GM21390 (cell line): ENCODE measurements at regions not wholly inside any gene's neighbourhood (a gene's known extent, or its start where the extent isn't known, plus 50 kb on each side); places are given as distances from the start of the nearest gene placed in this dataset.
"Not testable (repeated sequence)": the region's sequence is repeated elsewhere in the genome, so short reads cannot be mapped to it uniquely, and the experiment has no call there.

Experiments used
- ATAC-seq: cut with Tn5 transposase; IDR thresholded peaks from one replicate; pipeline ENCODE4 v1.9.1; 2021; ENCODE audit not compliant: unreplicated experiment

DNA sequence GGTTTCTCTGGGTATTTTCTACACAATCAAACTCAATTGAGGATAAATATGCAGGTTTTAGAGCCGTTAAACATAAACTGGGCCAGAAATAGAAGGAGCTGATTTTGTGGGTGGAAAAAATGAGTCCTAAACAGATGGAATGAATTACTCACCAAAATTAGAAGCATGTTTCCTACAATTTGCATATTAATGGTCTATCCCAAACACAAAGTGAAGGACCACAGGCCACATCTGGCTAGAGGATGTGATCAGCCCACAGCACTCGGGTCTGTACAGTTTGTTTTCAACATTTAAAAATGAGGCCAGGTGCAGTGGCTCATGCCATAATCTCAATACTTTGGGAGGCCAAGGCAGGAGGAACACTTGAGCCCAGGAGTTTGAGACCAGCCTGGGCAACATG lies 296.3 kb downstream of the PREX1 start:
- ATAC-seq = no peak

DNA sequence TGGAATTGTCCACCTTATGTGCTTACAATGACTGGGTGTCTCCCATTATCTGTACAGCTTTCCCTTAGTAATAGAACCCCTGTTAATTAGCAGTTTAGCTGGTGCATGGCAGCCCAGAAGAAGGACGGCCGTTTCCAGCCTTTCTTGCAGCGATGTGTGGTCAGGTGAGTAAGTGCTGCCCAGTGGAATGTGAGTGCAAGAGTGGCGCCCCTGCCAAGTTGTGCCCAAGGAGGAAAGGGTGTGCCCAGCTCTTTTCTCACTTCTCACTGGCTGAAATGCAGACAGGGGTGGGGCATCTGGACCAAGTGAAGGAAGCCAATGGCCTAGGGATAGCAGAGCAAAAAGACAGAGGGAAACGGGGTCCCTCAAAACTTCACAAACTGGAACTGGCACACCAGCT lies 296.8 kb downstream of the PREX1 start:
- ATAC-seq = no peak

DNA sequence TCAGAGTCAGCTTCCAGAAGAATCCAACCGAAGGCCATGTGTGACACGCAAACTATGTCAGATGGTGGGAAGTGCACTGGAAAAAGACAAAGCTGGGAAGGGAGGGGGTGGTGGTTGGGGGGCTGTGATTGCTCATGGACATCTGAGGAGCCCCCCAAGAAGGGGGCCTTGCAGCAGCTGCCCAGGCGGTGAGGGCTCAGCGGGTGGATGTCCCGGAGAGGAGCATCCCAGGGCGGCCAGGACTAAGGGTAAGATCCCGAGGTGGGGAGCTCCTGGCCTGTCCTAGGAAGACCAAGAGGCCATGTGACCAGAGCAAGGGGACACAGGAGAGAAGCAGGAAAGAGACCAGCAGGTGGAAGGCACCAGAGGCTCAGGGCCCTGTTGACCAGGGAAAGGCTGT lies 299.5 kb downstream of the PREX1 start:
- ATAC-seq = no peak

DNA sequence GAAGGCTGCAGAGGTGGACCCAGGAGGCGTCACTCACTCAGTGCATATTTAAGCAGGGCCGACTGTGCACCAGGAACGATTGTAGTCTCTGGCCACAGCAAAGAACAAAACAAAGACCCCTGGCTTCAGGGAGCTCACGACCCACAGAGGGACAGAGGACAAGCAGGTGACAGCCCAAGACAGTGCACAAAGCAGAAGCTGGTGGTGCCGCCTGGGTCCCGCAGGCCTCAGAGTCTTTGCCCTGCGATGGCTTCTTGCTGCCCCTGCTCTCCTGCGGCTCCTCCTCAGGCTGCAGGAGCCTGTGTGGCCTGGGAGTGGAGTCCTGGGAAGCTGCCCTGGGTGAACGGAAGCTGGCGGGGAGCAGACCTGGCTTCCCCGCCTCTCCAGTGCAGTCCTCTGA lies 300.0 kb downstream of the PREX1 start:
- no peak for ATAC-seq

DNA sequence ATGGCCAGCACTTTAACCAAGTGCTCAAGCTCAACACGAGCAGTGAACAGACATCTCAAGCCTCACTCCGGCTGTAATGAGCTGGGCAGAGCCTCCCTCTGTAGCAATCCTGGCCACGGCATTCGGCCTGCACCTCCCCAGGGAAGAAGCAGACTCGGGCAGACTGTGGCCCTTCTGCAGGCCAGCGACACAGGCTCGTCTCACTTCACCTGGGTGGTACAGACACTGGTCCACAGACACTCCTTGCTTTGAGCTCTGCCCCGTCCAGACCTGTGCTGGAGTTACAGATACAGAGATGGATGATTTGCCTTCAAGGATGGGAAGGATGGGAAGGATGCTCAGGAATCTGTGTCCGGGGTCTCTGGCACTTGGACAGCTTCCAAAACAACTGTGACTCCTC lies 300.9 kb downstream of the PREX1 start:
- ATAC-seq = no peak

DNA sequence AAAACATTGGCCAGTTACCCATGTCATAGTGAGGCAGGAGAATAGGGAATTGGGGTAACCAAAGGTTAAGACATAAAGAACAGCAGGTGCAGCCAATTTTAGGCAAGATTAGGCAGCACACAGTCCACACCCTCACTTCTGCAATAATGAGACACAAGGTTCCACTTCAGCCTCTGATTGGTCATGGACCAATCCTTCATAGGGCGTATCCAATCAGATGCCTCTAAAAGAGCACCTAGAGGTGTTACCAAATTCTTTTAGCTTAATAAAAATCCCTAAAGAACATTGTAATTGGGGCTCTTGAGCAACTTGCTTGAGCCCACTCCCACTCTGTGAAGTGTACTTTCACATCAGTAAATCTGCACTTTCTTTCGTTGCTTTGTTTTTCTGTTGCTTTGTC lies 302.4 kb downstream of the PREX1 start:
- ATAC-seq = no peak

DNA sequence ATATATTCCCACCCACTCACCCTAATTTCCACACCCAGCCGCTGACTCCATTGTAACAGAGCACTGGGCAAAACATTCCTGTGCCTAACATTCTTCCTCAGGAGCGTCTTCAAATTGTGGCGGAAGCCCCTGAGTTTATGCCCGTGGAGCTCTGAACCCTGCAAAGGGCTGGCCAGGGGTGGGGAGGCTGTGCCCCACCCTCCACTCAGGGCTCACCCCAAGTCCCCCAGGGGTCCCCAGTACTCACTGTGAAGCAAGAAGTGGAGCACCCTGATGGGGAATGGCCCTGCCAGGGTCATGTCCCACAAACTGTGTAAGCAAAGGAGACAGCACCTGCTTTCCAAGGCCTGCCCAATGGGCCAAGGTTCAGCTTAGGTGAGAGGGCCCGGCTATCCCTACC lies 303.2 kb downstream of the PREX1 start:
- no peak for ATAC-seq

DNA sequence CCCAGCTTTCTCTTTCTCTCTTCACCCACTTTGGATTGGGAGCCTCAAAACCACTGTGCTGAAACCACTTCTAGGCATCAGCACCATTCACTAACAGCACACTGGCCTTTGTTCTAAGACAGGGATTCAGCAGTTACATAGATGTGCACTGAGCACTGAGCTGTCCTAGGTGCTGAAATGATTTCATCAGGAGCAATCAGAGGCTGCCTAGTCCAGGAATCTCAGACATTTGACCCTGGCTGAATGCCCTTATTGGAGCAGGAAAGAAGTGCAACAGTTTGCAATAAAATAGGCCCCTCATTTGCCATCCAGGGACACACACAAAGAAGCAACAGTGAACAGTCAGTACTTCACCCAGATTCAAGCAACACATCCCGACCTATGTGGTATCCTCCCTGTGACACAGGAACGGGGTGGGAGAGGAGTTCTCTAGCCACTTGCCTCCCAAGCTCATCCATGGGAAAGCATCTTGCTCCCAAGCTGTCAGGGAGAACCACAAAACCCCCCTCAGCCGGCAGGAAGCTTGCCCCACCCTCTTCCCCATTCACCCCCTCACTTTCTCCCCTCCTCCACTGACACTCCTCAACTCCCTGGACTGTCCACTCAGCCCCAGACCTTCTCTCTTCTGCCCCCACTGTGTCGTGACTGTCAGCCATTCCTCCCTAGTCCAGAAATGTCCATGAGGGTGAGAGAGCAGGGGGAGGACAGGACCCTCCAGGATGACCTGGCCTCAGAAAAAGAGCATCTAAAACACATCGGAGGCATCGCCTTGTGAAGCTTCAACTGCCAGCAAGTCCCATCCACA lies 304.4 kb downstream of the PREX1 start:
- no peak for ATAC-seq

DNA sequence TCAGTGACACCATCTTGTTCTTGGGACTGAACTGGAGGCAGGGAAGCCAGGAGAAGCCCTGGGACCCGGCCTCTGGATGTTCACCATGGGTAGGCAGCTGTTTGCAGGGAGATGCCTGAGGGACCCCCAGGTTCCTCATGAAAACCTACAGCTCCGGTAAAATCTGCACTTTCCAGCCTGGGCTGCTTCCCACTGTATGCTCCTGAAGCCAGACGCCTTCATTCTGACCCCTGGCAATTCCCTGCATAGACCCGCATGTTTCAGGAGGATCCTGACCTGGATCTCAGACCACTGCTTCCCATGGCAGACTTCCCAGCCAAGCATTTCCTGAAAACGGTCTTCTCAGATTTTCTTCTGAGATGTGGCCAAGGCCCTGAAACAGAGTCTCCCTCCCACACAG lies 306.7 kb downstream of the PREX1 start:
- no peak for ATAC-seq

DNA sequence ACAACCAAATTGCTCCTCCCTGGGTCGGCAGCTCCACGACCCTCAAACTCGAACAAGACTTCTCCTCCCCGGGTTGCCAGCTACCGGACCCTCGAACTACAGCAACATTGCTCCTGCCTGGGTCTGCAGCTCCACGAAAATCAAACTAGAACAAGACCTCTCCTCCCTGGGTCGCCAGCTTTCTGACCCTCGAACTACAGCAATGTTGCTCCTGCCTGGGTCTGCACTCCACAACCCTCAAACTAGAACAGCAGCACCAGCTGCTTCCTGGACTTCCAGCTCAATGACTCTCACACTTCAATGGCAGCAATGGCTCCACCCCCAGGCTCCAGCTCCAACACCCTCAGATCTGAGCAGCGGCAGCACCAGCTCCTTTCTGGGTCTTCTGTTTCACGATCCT lies 311.6 kb downstream of the PREX1 start:
- not testable (repeated sequence) for ATAC-seq

DNA sequence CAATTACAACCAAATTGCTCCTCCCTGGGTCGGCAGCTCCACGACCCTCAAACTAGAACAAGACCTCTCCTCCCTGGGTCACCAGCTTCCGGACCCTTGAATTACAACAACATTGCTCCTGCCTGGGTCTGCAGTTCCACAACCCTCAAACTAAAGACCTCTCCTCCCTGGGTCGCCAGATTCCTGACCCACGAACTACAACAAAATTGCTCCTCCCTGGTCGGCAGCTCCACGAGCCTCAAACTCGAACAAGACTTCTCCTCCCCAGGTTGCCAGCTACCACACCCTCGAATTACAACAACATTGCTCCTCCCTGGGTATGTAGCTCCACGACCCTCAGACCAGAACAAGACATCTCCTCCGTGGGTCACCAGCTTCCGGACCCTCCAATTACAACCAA lies 313.2 kb downstream of the PREX1 start:
- not testable (repeated sequence) for ATAC-seq

DNA sequence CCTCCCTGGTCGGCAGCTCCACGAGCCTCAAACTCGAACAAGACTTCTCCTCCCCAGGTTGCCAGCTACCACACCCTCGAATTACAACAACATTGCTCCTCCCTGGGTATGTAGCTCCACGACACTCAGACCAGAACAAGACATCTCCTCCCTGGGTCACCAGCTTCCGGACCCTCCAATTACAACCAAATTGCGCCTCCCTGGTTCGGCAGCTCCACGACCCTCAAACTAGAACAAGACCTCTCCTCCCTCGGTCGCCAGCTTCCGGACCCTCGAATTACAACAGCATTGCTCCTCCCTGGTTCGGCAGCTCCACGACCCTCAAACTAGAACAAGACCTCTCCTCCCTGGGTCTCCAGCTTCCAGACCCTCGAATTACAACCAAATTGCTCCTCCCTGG lies 315.3 kb downstream of the PREX1 start:
- not testable (repeated sequence) for ATAC-seq

DNA sequence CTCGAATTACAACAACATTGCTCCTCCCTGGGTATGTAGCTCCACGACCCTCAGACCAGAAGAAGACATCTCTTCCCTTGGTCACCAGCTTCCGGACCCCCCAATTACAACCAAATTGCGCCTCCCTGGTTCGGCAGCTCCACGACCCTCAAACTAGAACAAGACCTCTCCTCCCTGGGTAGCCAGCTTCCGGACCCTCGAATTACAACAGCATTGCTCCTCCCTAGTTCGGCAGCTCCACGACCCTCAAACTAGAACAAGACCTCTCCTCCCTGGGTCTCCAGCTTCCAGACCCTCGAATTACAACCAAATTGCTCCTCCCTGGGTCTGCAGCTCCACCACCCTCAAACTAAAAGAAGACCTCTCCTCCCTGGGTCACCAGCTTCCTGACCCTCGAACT lies 322.7 kb downstream of the PREX1 start:
- ATAC-seq = not testable (repeated sequence)

DNA sequence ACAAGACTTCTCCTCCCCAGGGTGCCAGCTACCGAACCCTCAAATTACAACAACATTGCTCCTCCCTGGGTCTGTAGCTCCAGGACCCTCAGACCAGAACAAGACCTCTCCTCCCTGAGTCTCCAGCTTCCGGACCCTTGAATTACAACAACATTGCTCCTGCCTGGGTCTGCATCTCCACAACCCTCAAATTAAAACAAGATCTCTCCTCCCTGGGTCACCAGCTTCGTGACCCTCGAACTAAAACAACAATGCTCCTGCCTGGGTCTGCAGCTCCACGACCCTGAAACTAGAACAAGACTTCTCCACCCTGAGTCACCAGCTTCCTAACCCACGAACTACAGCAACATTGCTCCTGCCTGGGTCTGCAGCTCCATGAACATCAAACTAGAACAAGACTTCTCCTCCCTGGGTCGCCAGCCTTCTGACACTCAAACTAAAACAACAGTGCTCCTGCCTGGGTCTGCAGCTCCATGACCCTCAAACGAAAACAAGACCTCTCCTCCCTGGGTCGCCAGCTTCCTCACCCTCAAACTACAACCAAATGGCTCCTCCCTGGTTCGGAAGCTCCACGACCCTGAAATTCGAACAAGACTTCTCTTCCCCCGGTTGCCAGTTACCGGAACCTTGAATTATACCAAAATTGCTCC lies 324.5 kb downstream of the PREX1 start:
- no peak for ATAC-seq

DNA sequence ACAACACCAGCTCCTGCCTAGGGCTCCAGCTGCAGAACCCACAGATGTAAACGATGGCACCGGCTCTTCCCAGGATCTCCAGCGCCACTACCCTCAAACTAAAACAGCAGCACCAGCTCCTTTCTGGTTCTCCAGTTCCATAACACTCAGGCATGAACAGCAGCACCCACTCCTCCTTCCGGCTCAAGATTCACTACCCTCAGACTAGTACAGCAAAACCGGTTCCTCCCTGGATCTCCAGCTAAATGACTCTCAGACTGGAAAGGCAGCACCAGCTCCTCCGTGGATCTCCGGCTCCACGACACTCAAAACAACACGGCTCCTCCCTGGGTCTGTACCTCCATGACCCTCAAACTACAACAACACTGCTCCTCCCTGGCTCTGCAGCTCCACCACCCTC lies 325.0 kb downstream of the PREX1 start:
- no peak for ATAC-seq

DNA sequence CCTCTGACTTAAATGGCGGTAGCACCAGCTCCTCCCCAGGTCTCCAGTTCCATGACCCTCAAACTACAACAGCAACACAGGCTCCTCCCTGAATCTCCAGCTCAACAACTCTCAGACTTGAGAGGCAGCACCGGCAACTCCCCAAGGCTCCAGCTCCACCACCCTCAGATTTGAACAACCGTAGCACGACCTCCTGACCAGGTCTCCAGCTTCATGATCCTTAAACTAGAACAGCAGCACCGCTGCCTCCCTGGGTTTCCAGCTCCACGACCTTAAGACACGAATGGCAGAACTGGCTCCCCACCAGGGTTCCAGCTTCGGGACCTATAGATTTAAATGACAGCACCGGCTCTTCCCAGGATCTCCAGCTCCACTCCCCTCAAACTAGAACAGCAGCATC lies 325.8 kb downstream of the PREX1 start:
- ATAC-seq = no peak

DNA sequence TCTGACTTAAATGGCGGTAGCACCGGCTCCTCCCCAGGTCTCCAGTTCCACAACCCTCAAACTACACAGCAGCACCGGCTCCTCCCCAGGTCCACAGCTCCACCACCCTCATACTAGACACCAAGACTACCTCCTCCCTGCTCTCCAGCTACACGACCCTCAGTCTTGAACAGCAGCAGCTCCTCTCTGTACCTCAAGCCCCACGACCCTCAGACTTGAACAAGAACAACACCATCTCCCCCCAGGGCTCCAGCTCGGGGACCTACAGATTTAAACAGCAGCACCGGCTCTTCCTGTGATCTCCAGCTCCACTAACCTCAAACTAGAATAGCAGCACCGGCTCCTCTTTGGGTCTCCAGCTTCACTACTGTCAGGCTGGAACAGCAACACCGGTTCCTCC lies 326.9 kb downstream of the PREX1 start:
- not testable (repeated sequence) for ATAC-seq

DNA sequence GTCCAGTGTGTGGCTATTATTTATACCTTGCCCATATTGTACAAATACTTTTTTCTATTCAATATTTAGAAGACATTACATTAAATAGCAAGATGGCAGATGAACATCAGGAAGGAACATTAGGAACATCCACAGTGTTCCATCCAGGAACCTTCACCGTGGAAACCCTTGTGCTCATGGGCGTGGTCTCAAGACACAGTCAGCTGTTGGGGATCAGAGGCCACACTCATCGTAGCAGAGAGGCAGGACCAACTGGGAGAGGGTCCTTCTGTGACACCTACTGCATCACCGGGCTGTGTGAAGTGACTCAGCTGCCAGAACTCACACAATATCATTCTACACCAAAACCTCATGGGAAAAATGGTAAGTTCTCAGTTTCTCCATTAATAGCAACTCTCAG lies 328.9 kb downstream of the PREX1 start:
- not testable (repeated sequence) for ATAC-seq

DNA sequence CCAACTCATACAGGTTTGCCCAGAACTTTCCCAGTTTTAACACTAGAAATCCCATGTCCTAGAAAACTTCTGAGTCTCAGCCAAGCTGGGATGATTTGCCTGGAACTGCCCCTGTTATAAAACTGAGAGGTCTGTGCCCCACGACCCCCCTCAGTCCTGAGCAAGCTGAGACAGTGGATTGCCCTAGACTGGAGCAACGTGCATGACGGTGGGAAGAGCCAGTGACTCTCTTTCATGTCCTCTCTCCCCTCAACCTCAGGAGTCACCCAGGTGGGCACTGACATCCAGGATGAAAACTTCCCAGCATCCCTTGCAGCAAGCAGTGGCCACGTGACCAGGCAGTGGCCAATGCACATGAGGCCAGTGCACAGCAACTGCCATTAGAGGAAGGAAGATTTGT lies 329.7 kb downstream of the PREX1 start:
- not testable (repeated sequence) for ATAC-seq

DNA sequence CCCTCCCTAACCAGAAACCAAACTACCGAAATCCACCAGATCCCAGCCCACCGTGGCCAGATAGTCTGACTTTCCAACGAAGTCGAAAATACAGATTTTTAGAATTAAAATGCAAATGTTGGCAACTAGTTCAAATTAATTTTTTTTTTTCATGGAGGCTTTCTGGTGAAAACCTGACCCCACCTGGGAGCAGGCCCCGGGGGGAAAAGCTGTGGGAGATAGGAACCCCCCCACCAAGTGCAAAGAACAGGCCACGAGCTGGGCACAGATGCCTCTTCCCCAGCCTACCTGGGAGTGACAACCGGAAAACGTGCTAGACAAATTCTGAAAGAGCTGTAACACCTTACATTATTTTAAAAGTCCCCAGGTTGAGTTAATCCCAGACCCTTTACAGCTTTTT lies 333.8 kb downstream of the PREX1 start:
- ATAC-seq = no peak

DNA sequence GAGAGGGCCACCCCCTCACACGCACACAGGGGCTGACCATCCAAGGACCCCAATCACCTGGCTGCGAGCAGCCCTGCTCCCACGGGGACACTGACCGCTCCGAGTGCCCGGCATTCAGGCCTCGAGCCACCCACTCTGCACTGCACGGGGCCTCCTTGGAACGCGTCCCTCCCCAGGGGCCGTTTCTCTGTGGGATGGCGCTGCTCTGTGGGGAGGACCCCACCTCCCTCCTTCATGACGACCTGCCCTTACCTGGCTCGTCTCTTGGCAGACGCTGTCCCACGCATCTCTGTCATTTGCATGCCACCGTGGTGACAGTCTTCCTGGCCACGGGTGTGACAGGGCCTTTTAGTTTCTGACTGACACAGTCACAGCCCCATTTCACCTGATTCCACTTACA lies 334.5 kb downstream of the PREX1 start:
- ATAC-seq = not testable (repeated sequence)

DNA sequence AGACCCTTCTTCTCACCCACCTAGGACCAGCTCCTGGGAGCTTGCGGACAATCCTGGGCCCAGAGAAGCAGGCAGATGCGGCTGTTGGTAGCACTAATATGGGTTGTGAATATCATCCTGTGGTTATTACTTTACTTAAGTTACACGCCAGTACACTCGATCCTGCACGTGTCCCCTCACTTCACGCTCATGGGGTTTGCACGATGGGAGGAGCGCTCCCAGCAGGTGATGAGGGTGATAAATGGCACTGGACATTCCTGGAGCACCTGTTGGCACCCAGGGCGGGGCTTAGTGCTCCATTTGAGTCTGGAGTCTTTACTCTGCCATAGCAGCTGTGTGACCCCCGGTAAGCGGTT lies 335.1 kb downstream of the PREX1 start:
- no peak for ATAC-seq
